ENCODE measurements at regions not wholly inside any gene's neighbourhood (a gene's known extent, or its start where the extent isn't known, plus 50 kb on each side); places are given as distances from the start of the nearest gene placed in this dataset.
"Not testable (repeated sequence)": the region's sequence is repeated elsewhere in the genome, so short reads cannot be mapped to it uniquely, and the experiment has no call there.

DNA sequence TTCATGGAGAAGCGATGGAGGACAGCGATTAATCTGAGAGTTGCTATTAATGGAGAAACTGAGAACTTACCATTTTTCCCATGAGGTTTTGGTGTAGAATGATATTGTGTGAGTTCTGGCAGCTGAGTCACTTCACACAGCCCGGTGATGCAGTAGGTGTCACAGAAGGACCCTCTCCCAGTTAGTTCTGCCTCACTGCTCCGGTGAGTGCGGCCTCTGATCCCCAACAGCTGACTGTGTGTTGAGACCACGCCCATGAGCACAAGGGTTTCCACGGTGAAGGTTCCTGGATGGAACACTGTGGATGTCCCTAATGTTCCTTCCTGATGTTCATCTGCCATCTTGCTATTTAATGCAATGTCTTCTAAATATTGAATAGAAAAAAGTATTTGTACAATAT lies 114.0 kb upstream of the SULF2 start:
- TF ChIP-seq, protein P1, sequence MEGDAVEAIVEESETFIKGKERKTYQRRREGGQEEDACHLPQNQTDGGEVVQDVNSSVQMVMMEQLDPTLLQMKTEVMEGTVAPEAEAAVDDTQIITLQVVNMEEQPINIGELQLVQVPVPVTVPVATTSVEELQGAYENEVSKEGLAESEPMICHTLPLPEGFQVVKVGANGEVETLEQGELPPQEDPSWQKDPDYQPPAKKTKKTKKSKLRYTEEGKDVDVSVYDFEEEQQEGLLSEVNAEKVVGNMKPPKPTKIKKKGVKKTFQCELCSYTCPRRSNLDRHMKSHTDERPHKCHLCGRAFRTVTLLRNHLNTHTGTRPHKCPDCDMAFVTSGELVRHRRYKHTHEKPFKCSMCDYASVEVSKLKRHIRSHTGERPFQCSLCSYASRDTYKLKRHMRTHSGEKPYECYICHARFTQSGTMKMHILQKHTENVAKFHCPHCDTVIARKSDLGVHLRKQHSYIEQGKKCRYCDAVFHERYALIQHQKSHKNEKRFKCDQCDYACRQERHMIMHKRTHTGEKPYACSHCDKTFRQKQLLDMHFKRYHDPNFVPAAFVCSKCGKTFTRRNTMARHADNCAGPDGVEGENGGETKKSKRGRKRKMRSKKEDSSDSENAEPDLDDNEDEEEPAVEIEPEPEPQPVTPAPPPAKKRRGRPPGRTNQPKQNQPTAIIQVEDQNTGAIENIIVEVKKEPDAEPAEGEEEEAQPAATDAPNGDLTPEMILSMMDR (conservative IDR thresholded peaks at IDR 0.05; ENCODE audit: low read depth, low read length) = not testable (repeated sequence)
- not testable (repeated sequence) for TF ChIP-seq EZH2 (IDR thresholded peaks at IDR 0.05; ENCODE audit: borderline replicate concordance, low read depth, low read length, poor library complexity, severe bottlenecking)

All from A673 (cell line).